ENCODE measurements at regions not wholly inside any gene's neighbourhood (a gene's known extent, or its start where the extent isn't known, plus 50 kb on each side); places are given as distances from the start of the nearest gene placed in this dataset.

DNA sequence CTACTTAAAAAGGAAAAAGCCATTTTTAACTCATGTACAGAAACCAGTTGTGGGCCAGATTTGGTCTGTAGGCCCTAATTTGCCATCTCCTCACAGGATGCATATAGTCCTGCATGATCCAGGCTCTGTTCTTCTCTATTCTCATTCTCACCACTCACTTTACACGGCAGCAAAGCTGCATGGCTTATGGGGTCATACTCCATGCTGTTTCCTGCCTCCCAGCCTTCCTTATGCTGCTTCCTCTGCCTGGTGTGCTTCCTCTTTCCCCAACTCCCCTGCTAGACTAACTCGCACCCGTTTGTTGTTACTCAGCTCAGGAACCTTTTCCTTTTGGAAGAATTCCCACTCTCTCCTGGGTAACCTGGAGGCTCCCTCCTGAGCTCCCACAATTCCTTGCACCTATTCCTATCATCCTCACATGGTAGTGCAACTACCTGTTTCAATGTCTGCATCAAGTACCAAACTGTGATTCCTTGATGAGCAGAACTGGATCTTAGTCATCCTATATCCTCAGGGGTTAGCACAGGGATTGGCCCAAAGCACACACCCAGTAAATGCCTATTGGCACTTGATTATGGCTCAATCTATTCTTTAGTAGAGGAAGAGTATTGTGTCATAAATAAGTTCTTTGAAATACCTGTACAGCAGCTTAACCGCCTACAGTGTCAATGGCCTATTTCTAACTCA is 172.1 kb upstream of the MITF start:
- H3K27ac ChIP-seq, result no peak overlapping the region
- no peaks in the 10 kb centered on the region for H3K27me3 ChIP-seq
- H3K36me3 ChIP-seq, result no peaks in the 10 kb centered on the region
- TF ChIP-seq, protein P1, sequence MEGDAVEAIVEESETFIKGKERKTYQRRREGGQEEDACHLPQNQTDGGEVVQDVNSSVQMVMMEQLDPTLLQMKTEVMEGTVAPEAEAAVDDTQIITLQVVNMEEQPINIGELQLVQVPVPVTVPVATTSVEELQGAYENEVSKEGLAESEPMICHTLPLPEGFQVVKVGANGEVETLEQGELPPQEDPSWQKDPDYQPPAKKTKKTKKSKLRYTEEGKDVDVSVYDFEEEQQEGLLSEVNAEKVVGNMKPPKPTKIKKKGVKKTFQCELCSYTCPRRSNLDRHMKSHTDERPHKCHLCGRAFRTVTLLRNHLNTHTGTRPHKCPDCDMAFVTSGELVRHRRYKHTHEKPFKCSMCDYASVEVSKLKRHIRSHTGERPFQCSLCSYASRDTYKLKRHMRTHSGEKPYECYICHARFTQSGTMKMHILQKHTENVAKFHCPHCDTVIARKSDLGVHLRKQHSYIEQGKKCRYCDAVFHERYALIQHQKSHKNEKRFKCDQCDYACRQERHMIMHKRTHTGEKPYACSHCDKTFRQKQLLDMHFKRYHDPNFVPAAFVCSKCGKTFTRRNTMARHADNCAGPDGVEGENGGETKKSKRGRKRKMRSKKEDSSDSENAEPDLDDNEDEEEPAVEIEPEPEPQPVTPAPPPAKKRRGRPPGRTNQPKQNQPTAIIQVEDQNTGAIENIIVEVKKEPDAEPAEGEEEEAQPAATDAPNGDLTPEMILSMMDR (IDR thresholded peaks at IDR 0.05), result no peak
- DNase-seq, result no peak
- H3K4me3 ChIP-seq, result no peak overlapping the region
- intact Hi-C loops (cut with DNase I), result no loop called here
- no peaks in the 10 kb centered on the region for H3K9me3 ChIP-seq
- peak; percentile 41 for ATAC-seq
- peaks cover 1% of the 10 kb centered on the region for H3K4me1 ChIP-seq

DNA sequence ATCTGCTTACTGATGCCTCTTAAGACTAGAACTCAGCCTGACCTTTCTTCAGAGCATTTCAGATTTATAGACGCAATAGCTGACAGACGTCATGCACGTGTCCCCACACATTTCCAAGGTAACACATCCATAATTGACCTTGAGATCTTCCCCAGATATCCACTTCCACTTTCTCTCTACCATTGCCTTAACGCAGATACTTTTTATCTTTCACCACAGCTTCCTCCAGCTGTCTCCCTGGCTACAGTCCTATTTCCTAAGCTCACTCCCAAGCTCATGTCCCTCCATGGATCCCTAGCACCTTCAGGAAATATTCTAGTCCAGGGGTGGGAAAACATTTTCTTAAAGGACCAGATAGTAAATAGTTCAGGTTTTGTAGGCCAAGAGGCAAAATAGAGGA is 173.0 kb upstream of the MITF start:
- intact Hi-C loops (cut with DNase I), result no loop called here
- Histone ChIP-seq H3K27ac (no peak overlapping the region), H3K36me3 (no peaks in the 10 kb centered on the region), H3K27me3 (no peaks in the 10 kb centered on the region), H3K4me3 (no peak overlapping the region), H3K4me1 (peaks cover 9% of the 10 kb centered on the region), H3K9me3 (no peaks in the 10 kb centered on the region)
- TF ChIP-seq, protein P1 (IDR thresholded peaks at IDR 0.05), result no peak
- no peak for ATAC-seq
- DNase-seq, result no peak

DNA sequence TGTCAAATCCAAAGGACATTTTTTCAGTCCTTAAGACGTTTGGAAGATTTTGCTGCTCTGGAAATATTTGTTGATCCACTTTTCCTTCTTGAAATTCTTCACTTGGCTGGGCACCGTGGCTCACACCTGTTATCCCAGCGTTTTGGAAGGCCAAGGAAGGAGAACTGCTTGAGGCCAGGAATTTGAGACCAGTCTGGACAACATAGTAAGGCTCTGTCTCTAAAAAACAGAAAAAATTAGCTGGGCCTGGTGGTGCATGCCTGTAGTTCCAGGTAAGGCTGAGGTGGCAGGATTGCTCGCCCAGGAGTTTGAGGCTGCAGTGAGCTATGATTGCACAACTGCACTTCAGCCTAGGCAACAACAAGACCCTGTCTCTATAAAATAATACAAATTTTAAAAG is 173.9 kb upstream of the MITF start:
- Histone ChIP-seq H3K4me3 (no peak overlapping the region), H3K27me3 (no peaks in the 10 kb centered on the region), H3K4me1 (peaks cover 9% of the 10 kb centered on the region), H3K27ac (no peak overlapping the region), H3K9me3 (no peaks in the 10 kb centered on the region), H3K36me3 (no peaks in the 10 kb centered on the region)
- TF ChIP-seq, protein P1 (IDR thresholded peaks at IDR 0.05), result no peak
- intact Hi-C loops (cut with DNase I), result no loop called here
- no peak for ATAC-seq
- DNase-seq, result no peak

DNA sequence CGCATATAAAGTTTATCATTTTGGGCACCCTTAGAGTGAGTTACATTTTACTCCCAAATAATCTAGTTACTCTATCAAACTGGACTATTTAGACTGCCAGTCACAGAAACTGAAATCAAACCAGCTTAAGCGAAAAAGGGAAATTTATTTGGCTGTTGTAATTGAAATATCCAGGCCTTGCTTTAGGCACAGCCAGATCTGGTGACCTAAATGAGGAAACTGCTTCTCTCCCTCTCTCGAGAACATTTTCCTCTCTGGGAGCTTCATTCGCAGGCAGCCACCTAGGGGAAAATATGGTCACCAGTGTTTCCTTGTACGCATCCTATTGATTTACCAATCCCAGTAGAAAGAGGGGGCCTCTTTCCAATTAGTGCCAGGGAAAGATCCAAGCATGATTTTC is 175.3 kb upstream of the MITF start:
- intact Hi-C loops (cut with DNase I), result no loop called here
- Histone ChIP-seq H3K4me1 (peaks cover 16% of the 10 kb centered on the region), H3K27ac (no peak overlapping the region), H3K27me3 (no peaks in the 10 kb centered on the region), H3K4me3 (no peak overlapping the region), H3K9me3 (no peaks in the 10 kb centered on the region), H3K36me3 (no peaks in the 10 kb centered on the region)
- ATAC-seq (peak; percentile 43), DNase-seq (no peak)
- TF ChIP-seq, protein P1 (IDR thresholded peaks at IDR 0.05), result no peak

DNA sequence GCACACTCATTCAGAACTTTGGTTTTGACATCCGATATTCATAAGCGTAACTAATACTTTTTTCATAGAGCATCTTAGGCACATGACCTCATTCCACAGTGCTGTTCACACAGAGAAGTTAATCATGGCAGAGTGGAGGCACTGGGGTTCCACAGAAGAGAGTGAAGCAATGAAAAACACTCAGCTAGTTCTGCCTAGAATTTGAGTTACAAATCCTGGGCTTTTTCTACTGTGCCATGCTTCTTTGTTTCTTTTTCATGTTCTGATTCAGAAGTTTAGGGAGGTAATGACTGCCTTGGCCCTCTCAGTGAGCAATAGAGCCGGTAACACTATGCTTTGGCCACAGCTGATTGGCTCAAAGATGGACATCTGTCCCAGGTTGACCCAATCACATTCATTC is 176.1 kb upstream of the MITF start:
- ATAC-seq (no peak), DNase-seq (no peak)
- H3K36me3 ChIP-seq, result no peaks in the 10 kb centered on the region
- TF ChIP-seq, protein P1 (IDR thresholded peaks at IDR 0.05), result no peak
- H3K4me3 ChIP-seq, result no peak overlapping the region
- no peak overlapping the region for H3K27ac ChIP-seq
- peaks cover 20% of the 10 kb centered on the region for H3K4me1 ChIP-seq
- H3K27me3 ChIP-seq, result no peaks in the 10 kb centered on the region
- H3K9me3 ChIP-seq, result no peaks in the 10 kb centered on the region
- intact Hi-C loops (cut with DNase I), result no loop called here

DNA sequence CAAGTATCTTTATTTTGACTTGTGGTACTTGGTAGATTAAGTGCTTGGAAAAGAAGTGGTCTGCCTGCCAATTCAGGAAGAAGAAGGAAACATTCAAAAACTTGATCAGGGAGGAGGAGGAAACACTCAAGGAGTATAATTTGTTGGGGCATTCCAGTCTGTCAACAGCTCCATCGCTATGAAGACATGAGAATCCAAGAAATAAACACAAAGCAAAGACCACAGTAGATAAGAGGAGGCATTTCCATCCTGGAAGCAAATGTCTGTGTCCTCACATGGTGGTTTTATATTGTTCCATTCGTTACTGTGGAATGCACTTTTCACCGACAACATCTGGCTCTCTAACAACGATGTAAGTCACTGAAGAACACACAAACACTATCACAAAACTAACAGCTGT is 176.1 kb upstream of the FRMD4B start:
- H3K4me3 ChIP-seq, result no peak overlapping the region
- intact Hi-C loops (cut with DNase I), result no loop called here
- no peaks in the 10 kb centered on the region for H3K9me3 ChIP-seq
- no peaks in the 10 kb centered on the region for H3K36me3 ChIP-seq
- H3K27me3 ChIP-seq, result no peaks in the 10 kb centered on the region
- peak; percentile 20 for ATAC-seq
- TF ChIP-seq, protein P1 (IDR thresholded peaks at IDR 0.05), result no peak
- no peak overlapping the region for H3K27ac ChIP-seq
- H3K4me1 ChIP-seq, result peaks cover 21% of the 10 kb centered on the region
- DNase-seq, result no peak

Measured in upper lobe of right lung (tissue), 1 donor.